ENCODE measurements at regions not wholly inside any gene's neighbourhood (a gene's known extent, or its start where the extent isn't known, plus 50 kb on each side); places are given as distances from the start of the nearest gene placed in this dataset.

DNA sequence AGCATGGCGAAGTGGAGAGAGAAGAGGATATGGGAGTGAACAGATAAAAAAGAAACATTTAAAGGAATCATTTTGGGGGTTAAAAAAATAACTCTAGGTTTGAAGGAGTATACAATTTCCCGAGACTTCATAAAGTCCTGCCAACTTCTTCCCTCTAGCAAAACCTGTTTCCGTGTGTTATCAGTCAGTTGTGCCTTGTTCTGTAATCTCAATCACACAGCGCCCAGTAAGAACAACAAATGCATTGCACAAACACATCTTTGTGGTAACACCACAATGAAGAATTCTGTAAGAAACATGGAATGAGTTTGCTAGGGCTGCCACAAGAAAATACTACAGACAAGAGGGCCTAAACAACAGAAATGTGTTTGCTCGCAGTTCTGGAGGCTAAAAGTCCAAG, 144.7 kb upstream of the FUT8 start:
- H3K4me3 Mint-ChIP-seq, result no peak overlapping the region
- DNase-seq (ENCODE audit: low spot score in 2 of 2, unreplicated experiment in 2 of 2), result no peak

DNA sequence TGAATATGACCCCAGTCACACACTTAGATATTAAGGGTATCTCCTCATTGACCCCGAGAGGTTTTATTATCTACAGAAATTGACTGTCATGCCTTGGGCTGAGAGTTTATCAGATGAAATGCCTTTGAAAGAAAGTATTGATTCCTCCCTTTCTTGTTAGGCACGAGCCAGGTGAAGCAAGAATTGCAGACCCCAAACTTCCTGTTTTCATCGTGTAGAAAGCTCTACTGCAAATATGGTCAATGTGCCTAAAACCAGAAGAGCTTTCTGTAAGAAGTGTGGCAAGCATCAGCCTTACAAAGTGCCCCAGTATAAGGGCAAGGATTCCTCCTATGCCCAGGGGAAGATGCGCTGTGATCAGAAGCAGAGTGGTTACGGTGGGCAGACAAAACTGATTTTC, 143.9 kb upstream of the FUT8 start:
- TF ChIP-seq, protein P1, sequence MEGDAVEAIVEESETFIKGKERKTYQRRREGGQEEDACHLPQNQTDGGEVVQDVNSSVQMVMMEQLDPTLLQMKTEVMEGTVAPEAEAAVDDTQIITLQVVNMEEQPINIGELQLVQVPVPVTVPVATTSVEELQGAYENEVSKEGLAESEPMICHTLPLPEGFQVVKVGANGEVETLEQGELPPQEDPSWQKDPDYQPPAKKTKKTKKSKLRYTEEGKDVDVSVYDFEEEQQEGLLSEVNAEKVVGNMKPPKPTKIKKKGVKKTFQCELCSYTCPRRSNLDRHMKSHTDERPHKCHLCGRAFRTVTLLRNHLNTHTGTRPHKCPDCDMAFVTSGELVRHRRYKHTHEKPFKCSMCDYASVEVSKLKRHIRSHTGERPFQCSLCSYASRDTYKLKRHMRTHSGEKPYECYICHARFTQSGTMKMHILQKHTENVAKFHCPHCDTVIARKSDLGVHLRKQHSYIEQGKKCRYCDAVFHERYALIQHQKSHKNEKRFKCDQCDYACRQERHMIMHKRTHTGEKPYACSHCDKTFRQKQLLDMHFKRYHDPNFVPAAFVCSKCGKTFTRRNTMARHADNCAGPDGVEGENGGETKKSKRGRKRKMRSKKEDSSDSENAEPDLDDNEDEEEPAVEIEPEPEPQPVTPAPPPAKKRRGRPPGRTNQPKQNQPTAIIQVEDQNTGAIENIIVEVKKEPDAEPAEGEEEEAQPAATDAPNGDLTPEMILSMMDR (IDR thresholded peaks at IDR 0.05; ENCODE audit: unreplicated experiment), result no peak
- Mint-ChIP-seq H3K27ac (no peak overlapping the region), H3K4me3 (no peak overlapping the region), H3K27me3 (ENCODE audit: low read depth) (no peaks in the 10 kb centered on the region), H3K4me1 (no peaks in the 10 kb centered on the region), H3K36me3 (no peaks in the 10 kb centered on the region), H3K9me3 (no peaks in the 10 kb centered on the region)
- DNase-seq (ENCODE audit: low spot score in 2 of 2, unreplicated experiment in 2 of 2), result no peak

More for the DNA sequence above, 144.7 kb upstream of the FUT8 start:
- Mint-ChIP-seq H3K36me3 (no peaks in the 10 kb centered on the region), H3K9me3 (no peaks in the 10 kb centered on the region), H3K27ac (no peak overlapping the region), H3K27me3 (ENCODE audit: low read depth) (no peaks in the 10 kb centered on the region), H3K4me1 (no peaks in the 10 kb centered on the region)
- TF ChIP-seq, protein P1 (IDR thresholded peaks at IDR 0.05; ENCODE audit: unreplicated experiment), result no peak

DNA sequence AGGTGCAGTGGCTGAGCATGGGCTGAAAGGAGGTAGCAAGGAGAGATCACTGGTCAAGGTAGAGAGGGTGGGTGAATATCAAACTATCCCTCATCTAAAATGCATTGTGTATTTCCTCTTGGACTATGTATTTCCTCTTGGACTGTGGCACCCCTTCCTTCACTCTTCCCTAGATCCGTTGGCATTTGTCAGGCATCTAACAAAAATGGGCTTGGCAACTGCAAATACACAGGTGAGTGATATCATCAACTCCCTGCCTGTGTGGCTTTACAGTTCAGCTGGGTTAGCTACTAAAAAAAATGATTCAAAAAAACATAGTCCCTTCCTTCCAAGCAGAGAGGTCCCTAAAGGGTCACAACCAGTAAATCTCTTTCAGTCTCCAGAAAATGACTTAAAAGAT, 142.8 kb upstream of the FUT8 start:
- Mint-ChIP-seq H3K4me1 (peaks cover 2% of the 10 kb centered on the region), H3K4me3 (no peak overlapping the region), H3K9me3 (no peaks in the 10 kb centered on the region), H3K36me3 (no peaks in the 10 kb centered on the region), H3K27me3 (ENCODE audit: low read depth) (no peaks in the 10 kb centered on the region), H3K27ac (no peak overlapping the region)
- no peak for DNase-seq (ENCODE audit: low spot score in 2 of 2, unreplicated experiment in 2 of 2)
- TF ChIP-seq, protein P1 (IDR thresholded peaks at IDR 0.05; ENCODE audit: unreplicated experiment), result no peak

DNA sequence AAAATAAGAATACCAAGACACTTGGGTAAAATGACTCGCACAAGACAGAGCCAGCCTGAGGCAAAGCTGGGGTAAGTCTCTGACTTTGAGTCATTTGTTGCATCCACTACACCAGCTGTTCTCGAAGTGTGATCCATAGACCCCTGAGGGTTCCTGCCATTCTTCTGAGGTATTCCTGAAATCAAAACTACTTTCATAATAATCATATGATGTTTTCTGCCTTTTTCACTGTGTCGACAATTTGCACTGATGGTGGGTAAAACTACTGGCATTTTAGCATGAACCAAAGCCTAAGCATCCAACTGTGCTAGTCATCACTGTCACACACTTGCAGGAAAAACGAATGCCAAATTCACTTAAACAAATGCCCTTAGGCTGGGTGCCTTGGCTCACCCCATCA, 135.5 kb upstream of the FUT8 start:
- H3K27ac Mint-ChIP-seq, result no peak overlapping the region

DNA sequence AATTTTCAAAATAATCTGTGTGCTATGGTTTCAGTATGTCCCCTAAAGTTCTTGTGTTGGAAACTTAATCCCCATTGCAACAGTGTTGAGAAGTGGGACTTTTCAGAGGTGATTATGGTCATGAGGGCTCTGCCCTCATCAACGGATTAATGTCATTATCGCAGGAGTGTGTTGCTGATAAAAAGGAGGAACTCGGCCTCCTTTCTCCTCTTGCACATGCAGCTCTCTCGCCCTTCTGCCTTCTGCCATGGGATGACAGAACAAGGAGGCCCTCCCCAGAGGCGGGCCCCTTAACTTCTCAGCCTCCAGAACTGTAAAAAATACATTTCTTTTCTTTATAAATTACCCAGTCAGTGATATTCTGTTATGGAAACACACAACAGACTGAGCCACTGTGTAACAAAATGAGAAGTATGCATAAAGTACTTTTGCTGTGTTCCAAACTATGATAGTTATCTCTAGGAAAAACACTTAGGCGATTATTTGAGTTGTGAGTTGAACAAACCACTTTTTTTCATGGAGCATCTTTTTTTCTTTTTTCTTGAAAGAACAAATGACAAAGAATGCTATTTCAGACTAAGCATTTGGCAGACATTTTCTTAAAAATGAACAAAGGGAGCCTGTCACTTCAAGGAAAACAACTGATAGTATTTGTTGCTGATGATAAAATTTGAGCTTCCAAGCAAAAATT, 134.8 kb upstream of the FUT8 start:
- Mint-ChIP-seq H3K9me3 (no peaks in the 10 kb centered on the region), H3K27ac (peak overlapping the region; percentile 76), H3K4me1 (peaks cover 16% of the 10 kb centered on the region), H3K27me3 (ENCODE audit: low read depth) (no peaks in the 10 kb centered on the region), H3K4me3 (no peak overlapping the region), H3K36me3 (no peaks in the 10 kb centered on the region)
- DNase-seq (ENCODE audit: low spot score in 2 of 2, unreplicated experiment in 2 of 2), result no peak
- TF ChIP-seq, protein P1 (IDR thresholded peaks at IDR 0.05; ENCODE audit: unreplicated experiment), result no peak

More for the DNA sequence above, 135.5 kb upstream of the FUT8 start:
- Mint-ChIP-seq H3K36me3 (no peaks in the 10 kb centered on the region), H3K9me3 (no peaks in the 10 kb centered on the region), H3K4me3 (no peak overlapping the region), H3K27me3 (ENCODE audit: low read depth) (no peaks in the 10 kb centered on the region), H3K4me1 (peaks cover 9% of the 10 kb centered on the region)
- TF ChIP-seq, protein P1 (IDR thresholded peaks at IDR 0.05; ENCODE audit: unreplicated experiment), result no peak
- no peak for DNase-seq (ENCODE audit: low spot score in 2 of 2, unreplicated experiment in 2 of 2)

Measured in mesothelial cell of epicardium (in vitro differentiated cells).